OCI-LY3 (cell line): ENCODE measurements at regions not wholly inside any gene's neighbourhood (a gene's known extent, or its start where the extent isn't known, plus 50 kb on each side); places are given as distances from the start of the nearest gene placed in this dataset.

Source experiments
- CTCF ChIP-seq: fragments of 200-600, 300-600 bp; sonication (generic); IDR thresholded peaks from 2 replicates; pipeline ENCODE4 v1.5.1; 2014; ENCODE audit warnings: antibody characterized with exemption, low read length, low read depth
- EZH2phosphoT487 ChIP-seq: fragments of 200-600 bp; shearing (Covaris generic); IDR thresholded peaks from 2 replicates; pipeline ENCODE4 v1.6.1; 2018; ENCODE audit warnings: antibody characterized with exemption, mixed run types, low read depth

- no peak for TF ChIP-seq CTCF
- TF ChIP-seq EZH2phosphoT487 = no peak
These were observed 981.4 kb downstream of the TMEM182 start for GRCh38 chr2:103743195-103743594.
